ENCODE measurements at regions not wholly inside any gene's neighbourhood (a gene's known extent, or its start where the extent isn't known, plus 50 kb on each side); places are given as distances from the start of the nearest gene placed in this dataset.
"Not testable (repeated sequence)": the region's sequence is repeated elsewhere in the genome, so short reads cannot be mapped to it uniquely, and the experiment has no call there.

DNA sequence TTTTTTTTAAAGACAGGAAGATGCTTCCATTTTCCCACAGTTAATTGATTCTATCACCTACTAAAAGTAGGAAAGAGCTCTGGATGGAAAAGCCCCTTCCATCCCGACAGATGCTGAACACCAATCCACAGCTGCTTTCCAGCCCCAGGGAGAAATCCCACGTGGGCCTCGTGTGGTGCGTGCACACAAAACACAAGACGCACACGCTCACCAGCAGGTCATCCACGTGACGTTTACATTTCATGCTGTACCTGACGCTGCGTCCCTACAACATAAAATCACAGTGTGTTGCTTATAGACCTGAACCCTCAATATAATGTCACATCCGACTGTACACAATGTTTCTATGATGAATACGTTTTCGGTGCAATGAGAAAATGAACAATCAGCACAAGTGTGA is 50.2 kb upstream of the DACT2 start:
- DNase-seq (ENCODE audit: low spot score), result no peak

DNA sequence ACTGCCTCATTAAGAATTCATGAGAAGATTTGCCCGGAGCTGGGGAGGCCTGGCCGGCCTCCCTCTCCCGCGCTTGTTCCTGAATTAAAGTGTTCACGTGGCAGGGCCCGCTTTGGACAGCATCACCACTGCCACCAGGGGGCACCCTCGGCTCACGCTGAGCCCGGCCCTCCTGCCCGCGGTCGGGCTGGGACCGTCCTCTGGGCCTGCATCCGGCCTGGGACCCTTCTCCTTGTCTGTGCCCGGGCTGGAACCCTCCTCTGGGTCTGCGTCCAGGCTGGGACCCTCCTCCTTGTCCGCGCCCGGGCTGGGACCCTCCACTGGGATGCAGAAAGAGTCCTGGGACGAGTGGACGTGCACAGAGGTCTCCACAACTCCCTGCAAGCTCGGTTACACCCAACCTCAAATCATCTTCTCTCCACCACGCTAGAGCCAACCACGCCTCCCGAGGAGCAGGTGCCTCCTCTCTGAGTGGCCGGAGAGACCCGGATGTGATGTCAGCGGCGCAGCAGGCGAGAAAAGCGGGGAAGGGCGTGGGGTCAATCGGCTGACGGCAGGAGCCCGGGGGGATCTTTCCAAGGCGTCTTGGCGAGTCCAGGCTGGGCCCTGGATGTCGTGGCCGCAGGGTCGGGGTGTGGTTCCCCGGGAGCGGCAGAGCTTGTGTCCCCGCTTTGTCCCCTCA is 50.9 kb upstream of the DACT2 start:
- DNase-seq (ENCODE audit: low spot score), result peak; percentile 29

DNA sequence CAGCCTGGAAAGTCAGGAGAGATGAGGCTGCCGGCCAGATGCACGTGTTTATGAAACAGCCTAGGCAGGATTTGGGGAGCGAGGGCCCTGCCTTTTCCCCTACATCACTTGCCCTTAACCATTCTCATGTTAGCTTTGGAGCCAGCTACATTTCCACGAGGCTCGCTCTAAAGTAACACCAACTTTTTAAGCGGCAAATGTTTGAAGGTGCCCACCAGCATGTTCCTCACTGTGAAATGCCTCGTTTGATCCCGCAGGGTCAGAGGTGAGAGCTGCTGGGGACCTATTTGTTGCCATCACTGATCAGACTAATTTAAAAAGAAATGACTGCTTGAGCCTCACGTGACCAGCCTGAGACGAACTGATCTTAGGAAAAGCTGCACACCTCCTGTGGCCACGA is 51.6 kb upstream of the DACT2 start:
- no peak for DNase-seq (ENCODE audit: low spot score)

DNA sequence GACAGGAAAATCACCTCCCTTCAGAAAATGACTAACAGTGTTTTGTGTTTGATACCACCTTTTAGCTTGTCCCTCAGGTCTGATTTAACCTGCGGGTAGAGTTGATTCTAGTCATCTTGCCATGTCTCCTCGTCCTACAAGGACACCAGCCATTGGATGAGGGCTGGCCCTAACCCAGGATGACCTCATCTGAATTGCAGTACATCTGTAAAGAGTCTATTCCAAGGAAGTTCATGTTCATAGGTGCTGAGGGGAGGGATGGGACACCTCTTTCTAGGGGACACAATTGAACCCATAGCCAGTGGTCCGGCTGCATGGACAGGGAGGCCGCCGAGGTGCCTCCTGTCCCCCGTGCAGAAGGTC is 52.0 kb upstream of the DACT2 start:
- no peak for DNase-seq (ENCODE audit: low spot score)

DNA sequence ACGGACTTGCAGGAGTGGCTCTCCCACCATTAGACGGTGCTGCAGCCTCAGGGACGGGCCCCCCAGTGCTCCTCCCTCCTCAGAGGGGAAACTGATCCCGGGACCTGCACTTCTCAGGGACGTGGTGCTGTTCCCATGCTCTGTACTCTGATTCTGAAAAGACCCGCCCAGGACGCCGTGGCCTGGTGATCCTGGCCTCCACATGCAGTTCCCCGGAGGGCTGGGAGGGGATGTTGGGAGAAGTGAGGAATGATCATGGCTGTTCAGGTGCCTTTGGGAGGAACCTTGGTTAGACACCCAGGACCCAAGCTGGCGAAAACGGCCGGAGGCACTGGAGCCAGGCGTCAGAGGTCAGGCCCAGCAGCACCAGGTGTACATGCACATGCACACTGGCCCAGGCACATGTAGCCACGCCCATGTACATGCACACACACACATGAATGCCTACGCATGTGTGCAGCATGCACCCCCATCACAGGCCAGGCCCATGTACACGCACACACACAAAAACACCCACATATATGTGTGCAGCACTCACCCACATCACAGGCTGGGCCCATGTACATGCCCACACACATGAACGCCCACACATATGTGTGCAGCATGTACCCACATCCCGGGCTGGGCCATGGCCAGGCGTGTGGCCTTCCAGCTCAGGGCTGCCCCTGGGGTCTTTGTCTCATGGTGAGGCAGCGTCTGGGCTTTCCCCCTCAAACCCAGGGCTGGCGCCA is 52.6 kb upstream of the DACT2 start:
- DNase-seq (ENCODE audit: low spot score), result no peak

DNA sequence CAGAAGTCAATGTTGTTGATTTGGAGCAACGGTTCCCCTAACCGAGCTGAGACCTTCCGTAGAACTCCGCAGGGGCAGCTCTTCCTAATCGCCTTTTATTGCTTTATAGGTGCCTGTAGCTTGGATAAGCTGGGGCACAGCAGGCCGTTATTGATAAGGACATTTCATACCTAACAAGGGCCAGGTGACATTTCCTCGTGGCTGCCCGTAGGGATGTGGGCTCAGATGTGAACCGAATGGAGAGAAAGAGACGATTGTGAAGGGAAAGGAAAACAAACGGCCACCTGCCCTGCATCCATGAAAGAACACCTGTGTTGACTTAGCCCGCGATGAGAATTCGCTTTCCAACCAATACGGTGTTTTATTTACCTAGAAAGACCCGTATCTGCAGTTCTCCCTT is 53.3 kb upstream of the DACT2 start:
- no peak for DNase-seq (ENCODE audit: low spot score)

DNA sequence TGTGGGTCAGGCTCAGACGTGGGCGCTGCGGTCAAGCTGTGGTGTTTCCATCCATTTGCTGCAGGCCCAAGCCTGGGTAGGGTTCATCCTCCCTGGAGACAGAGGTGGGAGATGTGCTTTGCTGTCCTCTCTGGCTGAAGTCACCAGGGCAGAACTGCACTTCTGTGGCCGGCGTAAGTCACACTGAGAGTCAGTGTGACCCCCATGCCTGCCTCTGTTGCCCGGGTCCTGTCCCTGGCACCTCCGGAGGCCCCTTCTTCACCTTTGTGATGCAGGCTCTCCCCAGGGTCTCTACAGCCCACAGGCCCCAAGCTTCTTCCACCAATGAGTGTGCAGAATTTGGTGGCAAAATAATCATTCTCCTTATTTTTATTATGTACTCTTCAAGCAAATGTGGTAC is 53.8 kb upstream of the DACT2 start:
- DNase-seq (ENCODE audit: low spot score), result no peak

DNA sequence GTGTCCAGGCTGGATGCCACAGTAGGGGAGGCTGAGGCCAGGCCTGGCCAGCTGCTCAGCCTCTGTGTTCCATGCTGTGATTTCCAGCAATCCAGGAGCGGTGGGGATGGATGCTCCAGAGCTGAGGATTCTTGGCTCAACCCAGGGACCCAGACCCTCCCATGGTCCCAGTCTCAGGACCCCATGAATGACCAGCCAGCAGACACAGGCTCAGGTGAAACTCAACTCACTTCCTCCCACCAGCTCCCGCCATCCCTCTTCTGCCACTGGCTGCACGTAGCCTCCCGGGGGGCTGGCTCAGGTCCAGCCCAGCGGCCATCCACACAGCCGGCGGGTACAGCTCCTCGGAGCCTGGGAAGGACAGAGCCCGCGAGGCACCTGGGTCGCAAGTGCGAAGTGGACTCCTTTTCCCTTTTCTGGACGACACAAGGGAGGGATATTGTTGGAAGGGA is 54.5 kb upstream of the DACT2 start:
- no peak for DNase-seq (ENCODE audit: low spot score)

DNA sequence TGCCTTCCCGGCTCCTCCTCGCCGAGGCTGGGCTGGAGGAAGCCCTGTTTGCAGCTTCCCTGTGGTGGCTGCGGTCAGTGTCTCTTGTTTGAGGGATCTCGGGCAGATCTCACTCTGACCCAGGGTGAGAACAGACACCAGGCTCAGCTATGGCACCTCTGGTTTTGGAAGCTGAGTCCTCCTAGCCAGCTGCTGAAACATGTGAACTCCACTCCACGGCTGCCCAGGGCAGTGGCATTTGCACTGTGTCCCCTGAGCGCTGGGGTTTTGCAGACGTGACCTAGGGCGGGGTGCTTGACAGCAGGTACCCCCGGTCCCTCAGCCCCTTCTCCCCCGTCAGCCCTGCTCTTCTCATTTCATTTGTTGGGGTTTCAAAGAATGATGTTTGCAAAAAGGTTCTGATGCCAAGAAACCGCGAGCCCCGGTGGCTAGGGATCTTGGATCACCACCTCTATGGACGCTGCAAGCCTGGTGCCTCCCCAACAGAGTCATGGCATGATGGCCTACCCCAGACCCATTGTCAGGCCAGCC is 55.0 kb upstream of the DACT2 start:
- DNase-seq (ENCODE audit: low spot score), result no peak

DNA sequence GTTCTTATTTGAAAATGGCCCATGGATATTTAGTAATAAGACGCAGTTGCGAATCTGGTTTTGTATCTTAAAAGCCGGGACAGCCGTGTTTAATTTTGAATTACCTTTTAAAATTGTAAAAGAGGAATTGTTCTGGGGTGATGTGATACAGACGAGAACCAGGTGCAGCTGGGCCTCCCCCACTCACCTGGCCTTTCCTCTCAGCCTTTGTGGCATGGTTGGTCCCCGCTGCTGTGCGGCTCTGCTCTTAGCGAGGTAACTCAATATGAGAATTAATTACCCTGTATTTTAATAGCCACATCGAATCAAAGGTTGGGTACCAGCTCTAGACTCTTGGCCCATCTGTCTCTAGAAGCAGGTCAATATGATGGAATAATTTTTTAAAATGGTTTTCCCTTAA is 56.5 kb upstream of the DACT2 start:
- no peak for DNase-seq (ENCODE audit: low spot score)

DNA sequence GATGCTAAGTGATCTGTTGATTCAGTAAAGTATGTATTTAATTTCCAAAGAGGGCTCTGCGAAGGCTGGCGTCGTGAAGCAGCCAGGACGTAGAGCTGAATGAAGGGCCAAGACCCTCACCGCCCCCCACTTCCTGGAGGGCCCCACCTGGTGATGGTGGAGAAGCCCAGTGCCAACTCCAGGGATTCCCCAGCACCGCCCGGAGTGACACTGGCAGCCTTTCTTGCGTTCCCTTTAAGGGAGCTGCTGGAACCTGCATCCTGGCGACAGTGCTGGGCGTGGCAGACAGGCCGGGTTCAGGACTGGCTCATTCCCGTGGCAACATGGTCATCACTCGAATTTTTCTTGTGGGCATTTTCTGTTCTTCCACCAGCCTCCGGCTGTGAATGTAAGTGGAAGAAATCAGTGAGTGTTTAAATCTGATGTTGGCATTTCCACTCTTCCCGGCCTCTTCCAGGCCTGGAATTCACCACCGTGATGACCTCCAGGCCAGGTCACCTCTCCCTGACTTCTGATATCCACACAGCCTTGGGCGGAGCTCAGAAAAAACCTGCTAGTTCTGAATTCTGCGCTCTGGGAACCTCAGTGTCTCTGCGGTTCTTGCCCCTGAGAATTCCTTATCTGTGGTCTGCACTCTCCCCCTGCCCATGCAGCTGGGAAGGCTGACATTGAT is 57.4 kb upstream of the DACT2 start:
- no peak for DNase-seq (ENCODE audit: low spot score)

DNA sequence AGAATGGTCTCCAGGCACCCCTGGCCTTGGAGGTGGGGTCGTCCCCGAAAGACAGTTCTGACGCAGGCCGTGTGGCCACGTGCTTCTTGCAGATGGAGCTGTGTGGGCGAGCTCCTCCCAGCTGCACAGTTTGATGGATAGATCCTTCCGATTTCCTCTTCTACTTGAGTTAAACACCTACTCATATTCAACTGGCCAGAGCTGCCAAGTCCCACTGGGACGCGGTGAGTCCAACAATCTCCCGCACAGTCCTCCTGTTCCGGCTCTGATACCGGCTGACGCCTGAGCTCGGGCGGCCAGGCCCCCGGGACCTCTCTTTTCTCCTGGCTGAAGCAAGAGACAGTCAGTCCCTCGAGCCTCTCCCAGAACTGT is 57.9 kb upstream of the DACT2 start:
- no peak for DNase-seq (ENCODE audit: low spot score)

DNA sequence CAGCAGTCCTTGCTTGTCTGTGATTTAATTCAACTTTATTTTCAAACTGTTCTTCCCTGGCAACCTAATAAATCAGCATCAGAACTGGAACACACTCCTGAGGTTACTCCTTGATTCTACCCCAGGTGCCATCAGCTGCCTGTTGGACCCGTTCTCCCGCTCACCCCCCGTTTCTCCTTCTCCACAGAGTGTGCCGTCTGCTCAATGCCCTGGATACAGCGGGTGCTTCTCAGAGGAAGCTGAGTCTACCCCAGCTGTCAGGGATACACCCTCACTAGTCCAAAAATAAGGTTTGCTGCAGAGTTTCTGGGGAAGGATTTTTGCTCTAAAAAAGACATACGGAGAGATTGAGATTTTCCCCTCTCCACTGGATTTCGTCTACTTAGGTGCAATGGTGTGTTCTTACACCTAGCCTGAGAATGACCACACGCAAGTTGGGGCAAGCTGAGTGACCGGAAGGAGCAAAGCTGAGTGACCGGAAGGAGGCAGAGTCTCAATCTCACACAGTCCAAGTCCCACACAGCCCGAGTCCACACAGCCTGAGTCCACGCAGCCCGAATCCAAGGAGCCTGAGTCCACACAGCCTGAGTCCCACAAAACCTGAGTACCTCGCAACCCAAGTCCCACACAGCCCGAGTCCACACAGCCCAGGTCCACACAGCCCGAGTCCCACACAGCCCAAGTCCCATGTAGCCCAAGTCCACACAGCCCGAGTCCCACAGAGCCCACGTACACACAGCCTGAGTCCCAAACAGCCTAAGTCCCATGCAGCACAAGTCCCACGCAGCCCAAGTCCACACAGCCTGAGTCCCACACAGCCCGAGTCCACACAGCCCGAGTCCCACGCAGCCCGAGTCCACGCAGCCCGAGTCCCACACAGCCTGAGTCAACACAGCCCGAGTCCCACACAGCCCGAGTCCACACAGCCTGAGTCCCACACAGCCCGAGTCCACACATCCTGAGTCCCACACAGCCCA is 58.6 kb upstream of the DACT2 start:
- no peak for DNase-seq (ENCODE audit: low spot score)

DNA sequence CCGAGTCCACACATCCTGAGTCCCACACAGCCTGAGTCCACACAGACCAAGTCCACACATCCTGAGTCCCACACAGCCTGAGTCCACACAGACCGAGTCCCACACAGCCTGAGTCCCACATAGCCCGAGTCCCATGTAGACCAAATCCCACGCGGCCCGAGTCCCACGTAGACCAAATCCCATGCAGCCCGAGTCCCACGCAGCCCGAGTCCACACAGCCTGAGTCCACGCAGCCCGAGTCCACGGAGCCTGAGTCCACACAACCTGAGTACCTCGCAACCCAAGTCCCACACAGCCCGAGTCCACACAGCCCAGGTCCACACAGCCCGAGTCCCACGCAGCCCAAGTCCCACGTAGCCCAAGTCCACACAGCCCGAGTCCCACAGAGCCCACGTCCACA is 60.0 kb upstream of the DACT2 start:
- not testable (repeated sequence) for DNase-seq (ENCODE audit: low spot score)

DNA sequence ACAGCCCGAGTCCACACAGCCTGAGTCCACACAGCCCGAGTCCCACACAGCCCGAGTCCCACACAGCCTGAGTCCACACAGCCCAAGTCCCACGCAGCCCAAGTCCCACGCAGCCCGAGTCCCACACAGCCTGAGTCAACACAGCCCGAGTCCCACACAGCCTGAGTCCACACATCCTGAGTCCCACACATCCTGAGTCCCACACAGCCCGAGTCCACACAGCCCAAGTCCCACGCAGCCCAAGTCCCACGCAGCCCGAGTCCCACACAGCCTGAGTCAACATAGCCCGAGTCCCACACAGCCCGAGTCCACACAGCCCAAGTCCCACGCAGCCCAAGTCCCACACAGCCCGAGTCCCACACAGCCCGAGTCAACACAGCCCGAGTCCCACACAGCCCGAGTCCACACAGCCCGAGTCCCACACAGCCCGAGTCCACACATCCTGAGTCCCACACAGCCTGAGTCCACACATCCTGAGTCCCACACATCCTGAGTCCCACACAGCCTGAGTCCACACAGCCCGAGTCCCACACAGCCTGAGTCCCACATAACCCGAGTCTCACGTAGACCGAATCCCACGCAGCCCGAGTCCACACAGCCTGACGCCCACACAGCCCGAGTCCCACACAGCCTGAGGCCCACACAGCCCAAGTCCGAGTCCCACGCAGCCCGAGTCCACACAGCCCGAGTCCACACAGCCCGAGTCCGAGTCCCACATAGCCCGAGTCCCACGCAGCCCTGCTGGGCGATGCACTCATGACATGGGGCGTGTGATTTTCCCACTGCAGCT is 60.6 kb upstream of the SMOC2 start:
- DNase-seq (ENCODE audit: low spot score), result not testable (repeated sequence)

DNA sequence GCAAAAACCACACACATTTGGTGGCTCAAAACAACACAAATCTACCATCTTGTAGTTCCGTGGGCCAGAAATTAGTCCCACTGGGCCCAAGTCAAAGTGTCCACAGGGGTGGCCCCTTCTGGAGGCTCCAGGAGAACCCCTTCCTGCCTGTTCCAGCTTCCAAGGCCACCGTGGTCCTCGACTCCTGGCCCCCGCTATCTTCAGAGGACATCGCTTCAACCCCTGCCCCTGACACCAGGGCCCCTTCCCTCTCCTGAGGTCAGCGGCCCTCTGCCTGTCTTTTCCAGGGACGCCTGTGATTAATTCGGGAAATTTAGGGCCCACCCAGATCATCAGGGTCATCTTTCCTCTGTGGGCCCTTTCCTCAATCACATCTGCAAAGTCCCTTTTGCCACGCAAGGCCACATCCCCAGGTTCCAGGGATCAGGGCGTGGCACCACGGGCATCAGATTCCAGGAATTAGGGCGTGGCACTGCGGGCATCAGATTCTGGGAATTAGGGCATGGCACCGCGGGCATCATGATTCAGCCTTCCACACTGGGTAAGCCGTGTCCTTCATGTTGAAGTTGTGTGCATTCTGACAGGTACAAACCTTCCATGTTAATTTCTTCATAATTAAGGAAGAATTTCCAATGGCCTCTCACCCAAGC is 59.9 kb upstream of the SMOC2 start:
- no peak for DNase-seq (ENCODE audit: low spot score)

DNA sequence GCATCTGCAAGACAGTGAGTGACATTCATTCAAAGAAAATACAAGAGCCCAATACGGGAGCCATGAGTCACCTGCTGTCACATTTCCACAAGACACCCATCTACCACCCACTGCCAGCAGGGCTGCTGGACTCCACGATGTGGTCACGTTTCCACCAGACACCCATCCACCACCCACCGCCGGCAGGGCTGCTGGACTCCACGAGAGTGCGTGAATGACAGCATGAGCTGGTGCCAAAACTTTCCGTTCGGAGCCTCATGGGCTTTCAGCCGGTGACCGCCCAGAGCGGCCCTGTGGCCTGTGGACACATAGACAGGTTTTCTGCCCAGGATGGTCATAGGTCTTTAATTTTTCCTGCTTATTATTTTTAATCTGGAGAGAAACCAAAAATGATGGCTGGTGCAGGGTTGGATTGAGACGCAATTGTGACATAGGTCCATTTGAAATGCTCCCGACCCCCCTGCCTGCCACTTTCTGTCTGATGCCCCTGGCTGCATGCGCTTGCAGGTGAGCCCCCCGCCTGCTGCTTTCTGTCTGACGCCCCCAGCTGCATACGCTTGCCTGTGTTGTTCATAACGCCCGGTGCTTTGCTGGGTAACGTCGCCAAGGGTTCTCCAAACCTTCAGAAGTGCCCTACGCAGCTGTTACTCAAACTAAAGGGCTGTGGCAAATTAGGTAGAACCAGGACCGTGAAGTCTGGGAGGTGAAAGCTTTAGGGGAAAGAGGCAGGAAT is 59.1 kb upstream of the SMOC2 start:
- no peak for DNase-seq (ENCODE audit: low spot score)

DNA sequence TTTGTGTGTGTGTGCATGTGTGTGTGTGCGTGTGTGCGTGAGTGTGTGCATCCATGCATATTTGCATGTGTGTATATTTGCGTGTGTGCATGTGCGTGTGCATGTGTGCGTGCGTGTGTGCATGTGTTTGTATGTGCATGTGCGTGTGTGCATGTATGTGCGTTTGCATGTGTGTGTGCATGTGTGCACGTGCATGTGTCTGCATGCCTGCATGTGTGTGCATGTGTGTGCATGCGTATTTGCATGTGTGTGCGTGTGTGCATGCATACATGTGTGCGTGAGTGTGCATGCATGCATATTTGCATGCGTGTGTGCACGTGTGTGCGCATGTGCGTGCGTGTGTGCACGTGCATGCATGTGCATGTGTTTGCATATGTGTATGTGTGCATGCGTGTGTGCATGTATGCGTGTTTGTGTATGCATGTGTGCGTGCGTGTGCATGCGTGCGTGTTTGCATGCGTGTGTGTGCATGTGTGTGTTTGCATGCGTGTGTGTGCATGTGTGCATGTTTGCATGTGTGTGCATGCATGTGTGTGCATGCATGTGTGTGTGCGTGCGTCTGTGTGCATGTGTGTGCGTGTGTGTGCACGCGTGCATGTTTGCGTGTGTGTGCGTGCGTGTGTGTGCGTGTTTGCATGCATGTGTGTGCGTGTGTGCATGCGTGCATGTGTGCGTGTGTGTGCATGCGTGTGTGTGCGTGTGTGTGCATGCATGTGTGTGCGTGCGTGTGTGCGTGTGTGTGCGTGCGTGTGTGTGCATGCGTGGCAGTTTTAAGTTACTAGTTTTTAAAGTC is 57.7 kb upstream of the SMOC2 start:
- no peak for DNase-seq (ENCODE audit: low spot score)

All from pons (tissue), 1 donor.